ENCODE measurements at regions not wholly inside any gene's neighbourhood (a gene's known extent, or its start where the extent isn't known, plus 50 kb on each side); places are given as distances from the start of the nearest gene placed in this dataset.

- Histone ChIP-seq H3K4me3 (replicated peaks; ENCODE audit: insufficient read depth, low read length) (no peak overlapping the region), H3K27ac (replicated peaks) (no peak overlapping the region), H3K27me3 (ENCODE audit: insufficient read depth, poor library complexity, severe bottlenecking) (no peaks in the 10 kb centered on the region)
- no peak for DNase-seq (ENCODE audit: low read depth in 1 of 2, low spot score in 1 of 2)
- TF ChIP-seq, protein P1, sequence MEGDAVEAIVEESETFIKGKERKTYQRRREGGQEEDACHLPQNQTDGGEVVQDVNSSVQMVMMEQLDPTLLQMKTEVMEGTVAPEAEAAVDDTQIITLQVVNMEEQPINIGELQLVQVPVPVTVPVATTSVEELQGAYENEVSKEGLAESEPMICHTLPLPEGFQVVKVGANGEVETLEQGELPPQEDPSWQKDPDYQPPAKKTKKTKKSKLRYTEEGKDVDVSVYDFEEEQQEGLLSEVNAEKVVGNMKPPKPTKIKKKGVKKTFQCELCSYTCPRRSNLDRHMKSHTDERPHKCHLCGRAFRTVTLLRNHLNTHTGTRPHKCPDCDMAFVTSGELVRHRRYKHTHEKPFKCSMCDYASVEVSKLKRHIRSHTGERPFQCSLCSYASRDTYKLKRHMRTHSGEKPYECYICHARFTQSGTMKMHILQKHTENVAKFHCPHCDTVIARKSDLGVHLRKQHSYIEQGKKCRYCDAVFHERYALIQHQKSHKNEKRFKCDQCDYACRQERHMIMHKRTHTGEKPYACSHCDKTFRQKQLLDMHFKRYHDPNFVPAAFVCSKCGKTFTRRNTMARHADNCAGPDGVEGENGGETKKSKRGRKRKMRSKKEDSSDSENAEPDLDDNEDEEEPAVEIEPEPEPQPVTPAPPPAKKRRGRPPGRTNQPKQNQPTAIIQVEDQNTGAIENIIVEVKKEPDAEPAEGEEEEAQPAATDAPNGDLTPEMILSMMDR (IDR thresholded peaks at IDR 0.05; ENCODE audit: insufficient read depth, low read length) = no peak
- no peak for TF ChIP-seq REST (IDR thresholded peaks at IDR 0.05; ENCODE audit: insufficient replicate concordance, low read depth)
- TF ChIP-seq GABPA (IDR thresholded peaks at IDR 0.05; ENCODE audit: low read depth) = no peak
- TF ChIP-seq POLR2AphosphoS5 (IDR thresholded peaks at IDR 0.05; ENCODE audit: low read depth) = no peak
- TF ChIP-seq SPI1 (IDR thresholded peaks at IDR 0.05; ENCODE audit: borderline replicate concordance, low read depth) = no peak
These were observed 139.5 kb upstream of the SOX5 start for GRCh38 chr12:24088751-24089509.

DNA sequence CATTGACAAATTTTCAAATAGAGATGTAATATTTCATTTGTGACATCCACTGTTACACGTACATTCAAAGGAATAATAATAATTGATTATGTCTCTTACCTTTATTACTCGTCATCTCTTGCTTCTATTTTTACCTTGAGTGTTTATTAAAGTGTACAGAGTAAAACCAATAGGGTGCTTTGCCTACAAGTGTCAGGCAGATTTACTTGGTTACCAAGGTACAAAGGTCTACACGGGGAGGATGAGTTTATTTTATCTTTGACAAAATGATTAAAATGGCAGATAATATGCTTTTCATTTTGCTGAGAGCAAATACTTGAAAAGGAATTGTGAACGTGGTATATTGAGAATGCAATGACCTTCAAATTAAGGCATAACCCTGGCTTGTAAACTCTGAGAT, 137.8 kb upstream of the SOX5 start:
- H3K27ac ChIP-seq (replicated peaks) = no peak overlapping the region
- no peak for TF ChIP-seq GABPA (IDR thresholded peaks at IDR 0.05; ENCODE audit: low read depth)
- H3K4me3 ChIP-seq (replicated peaks; ENCODE audit: insufficient read depth, low read length) = no peak overlapping the region
- DNase-seq (ENCODE audit: low read depth in 1 of 2, low spot score in 1 of 2) = no peak
- no peaks in the 10 kb centered on the region for H3K27me3 ChIP-seq (ENCODE audit: insufficient read depth, poor library complexity, severe bottlenecking)

GRCh38 chr12:24084800-24085199, 135.3 kb upstream of the SOX5 start:
- Histone ChIP-seq H3K27ac (replicated peaks) (no peak overlapping the region), H3K4me3 (replicated peaks; ENCODE audit: insufficient read depth, low read length) (no peak overlapping the region), H3K27me3 (ENCODE audit: insufficient read depth, poor library complexity, severe bottlenecking) (no peaks in the 10 kb centered on the region)
- TF ChIP-seq GABPA (IDR thresholded peaks at IDR 0.05; ENCODE audit: low read depth) = no peak
- TF ChIP-seq, protein P1 (IDR thresholded peaks at IDR 0.05; ENCODE audit: insufficient read depth, low read length) = no peak
- TF ChIP-seq POLR2AphosphoS5 (IDR thresholded peaks at IDR 0.05; ENCODE audit: low read depth) = no peak
- DNase-seq (ENCODE audit: low read depth in 1 of 2, low spot score in 1 of 2) = no peak

DNA sequence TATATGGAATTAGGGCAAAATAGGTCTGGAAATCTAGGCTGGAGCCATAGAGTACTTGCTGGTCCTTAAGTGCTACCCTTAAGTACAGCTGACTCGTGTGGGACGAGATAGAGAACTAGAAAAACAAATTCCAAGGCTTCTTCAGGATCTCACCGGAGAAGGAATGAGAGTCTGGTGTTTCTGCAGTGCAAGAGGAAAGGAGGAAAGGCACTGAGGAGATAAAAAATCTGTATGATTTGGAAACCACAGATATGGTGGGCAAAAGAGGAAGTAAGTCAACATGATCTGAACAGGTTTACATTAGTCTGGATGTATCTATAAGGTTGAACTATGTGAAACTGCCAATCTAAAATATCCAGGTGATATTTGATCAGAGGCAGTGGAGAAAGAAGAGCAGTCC, 134.4 kb upstream of the SOX5 start:
- DNase-seq (ENCODE audit: low read depth in 1 of 2, low spot score in 1 of 2) = no peak
- Histone ChIP-seq H3K27me3 (ENCODE audit: insufficient read depth, poor library complexity, severe bottlenecking) (no peaks in the 10 kb centered on the region), H3K4me3 (replicated peaks; ENCODE audit: insufficient read depth, low read length) (no peak overlapping the region), H3K27ac (replicated peaks) (no peak overlapping the region)
- no peak for TF ChIP-seq POLR2AphosphoS5 (IDR thresholded peaks at IDR 0.05; ENCODE audit: low read depth)
- TF ChIP-seq, protein P1 (IDR thresholded peaks at IDR 0.05; ENCODE audit: insufficient read depth, low read length) = no peak
- TF ChIP-seq GABPA (IDR thresholded peaks at IDR 0.05; ENCODE audit: low read depth) = no peak
- TF ChIP-seq REST (IDR thresholded peaks at IDR 0.05; ENCODE audit: insufficient replicate concordance, low read depth) = no peak
- no peak for TF ChIP-seq SPI1 (IDR thresholded peaks at IDR 0.05; ENCODE audit: borderline replicate concordance, low read depth)
